ENCODE measurements at regions not wholly inside any gene's neighbourhood (a gene's known extent, or its start where the extent isn't known, plus 50 kb on each side); places are given as distances from the start of the nearest gene placed in this dataset.

DNA sequence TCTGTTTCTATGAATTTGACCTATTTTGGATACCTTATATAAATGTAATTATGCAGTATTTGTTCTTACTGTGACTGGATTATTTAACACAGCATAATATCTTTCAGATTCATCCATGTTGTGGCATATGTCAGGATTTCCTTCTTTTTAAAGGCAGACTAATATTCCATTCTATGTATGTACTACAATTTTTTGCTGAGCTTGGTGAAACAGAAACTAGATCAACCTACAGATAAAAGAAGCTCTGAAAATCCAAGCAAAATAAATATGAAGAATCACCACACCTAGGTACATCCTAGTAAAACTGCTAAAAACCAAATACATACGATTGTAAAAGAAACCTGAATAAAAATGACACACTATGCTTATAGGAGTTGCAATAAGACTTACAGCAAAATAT lies 300.5 kb downstream of the HTR7 start:
- H3K36me3 Mint-ChIP-seq = no peaks in the 10 kb centered on the region
- H3K4me3 Mint-ChIP-seq = no peak overlapping the region
- TF ChIP-seq E2F5 (CRISPR knock-in tag; IDR thresholded peaks at IDR 0.05) = no peak
- TF ChIP-seq, protein P1, sequence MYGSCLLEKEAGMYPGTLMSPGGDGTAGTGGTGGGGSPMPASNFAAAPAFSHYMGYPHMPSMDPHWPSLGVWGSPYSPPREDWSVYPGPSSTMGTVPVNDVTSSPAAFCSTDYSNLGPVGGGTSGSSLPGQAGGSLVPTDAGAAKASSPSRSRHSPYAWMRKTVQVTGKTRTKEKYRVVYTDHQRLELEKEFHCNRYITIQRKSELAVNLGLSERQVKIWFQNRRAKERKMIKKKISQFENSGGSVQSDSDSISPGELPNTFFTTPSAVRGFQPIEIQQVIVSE (CRISPR knock-in tag; IDR thresholded peaks at IDR 0.05; ENCODE audit: borderline replicate concordance) = no peak
- TF ChIP-seq, protein P2, sequence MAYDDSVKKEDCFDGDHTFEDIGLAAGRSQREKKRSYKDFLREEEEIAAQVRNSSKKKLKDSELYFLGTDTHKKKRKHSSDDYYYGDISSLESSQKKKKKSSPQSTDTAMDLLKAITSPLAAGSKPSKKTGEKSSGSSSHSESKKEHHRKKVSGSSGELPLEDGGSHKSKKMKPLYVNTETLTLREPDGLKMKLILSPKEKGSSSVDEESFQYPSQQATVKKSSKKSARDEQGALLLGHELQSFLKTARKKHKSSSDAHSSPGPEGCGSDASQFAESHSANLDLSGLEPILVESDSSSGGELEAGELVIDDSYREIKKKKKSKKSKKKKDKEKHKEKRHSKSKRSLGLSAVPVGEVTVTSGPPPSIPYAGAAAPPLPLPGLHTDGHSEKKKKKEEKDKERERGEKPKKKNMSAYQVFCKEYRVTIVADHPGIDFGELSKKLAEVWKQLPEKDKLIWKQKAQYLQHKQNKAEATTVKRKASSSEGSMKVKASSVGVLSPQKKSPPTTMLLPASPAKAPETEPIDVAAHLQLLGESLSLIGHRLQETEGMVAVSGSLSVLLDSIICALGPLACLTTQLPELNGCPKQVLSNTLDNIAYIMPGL (CRISPR knock-in tag; IDR thresholded peaks at IDR 0.05) = no peak
- TF ChIP-seq, protein P3, sequence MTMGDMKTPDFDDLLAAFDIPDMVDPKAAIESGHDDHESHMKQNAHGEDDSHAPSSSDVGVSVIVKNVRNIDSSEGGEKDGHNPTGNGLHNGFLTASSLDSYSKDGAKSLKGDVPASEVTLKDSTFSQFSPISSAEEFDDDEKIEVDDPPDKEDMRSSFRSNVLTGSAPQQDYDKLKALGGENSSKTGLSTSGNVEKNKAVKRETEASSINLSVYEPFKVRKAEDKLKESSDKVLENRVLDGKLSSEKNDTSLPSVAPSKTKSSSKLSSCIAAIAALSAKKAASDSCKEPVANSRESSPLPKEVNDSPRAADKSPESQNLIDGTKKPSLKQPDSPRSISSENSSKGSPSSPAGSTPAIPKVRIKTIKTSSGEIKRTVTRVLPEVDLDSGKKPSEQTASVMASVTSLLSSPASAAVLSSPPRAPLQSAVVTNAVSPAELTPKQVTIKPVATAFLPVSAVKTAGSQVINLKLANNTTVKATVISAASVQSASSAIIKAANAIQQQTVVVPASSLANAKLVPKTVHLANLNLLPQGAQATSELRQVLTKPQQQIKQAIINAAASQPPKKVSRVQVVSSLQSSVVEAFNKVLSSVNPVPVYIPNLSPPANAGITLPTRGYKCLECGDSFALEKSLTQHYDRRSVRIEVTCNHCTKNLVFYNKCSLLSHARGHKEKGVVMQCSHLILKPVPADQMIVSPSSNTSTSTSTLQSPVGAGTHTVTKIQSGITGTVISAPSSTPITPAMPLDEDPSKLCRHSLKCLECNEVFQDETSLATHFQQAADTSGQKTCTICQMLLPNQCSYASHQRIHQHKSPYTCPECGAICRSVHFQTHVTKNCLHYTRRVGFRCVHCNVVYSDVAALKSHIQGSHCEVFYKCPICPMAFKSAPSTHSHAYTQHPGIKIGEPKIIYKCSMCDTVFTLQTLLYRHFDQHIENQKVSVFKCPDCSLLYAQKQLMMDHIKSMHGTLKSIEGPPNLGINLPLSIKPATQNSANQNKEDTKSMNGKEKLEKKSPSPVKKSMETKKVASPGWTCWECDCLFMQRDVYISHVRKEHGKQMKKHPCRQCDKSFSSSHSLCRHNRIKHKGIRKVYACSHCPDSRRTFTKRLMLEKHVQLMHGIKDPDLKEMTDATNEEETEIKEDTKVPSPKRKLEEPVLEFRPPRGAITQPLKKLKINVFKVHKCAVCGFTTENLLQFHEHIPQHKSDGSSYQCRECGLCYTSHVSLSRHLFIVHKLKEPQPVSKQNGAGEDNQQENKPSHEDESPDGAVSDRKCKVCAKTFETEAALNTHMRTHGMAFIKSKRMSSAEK (CRISPR knock-in tag; IDR thresholded peaks at IDR 0.05; ENCODE audit: borderline replicate concordance) = no peak
- TF ChIP-seq NR2C2 (CRISPR knock-in tag; IDR thresholded peaks at IDR 0.05) = no peak
- TF ChIP-seq HMGA2 (CRISPR knock-in tag; IDR thresholded peaks at IDR 0.05) = no peak
- TF ChIP-seq KAT7 (CRISPR knock-in tag; IDR thresholded peaks at IDR 0.05; ENCODE audit: borderline replicate concordance) = no peak
- TF ChIP-seq, protein P4, sequence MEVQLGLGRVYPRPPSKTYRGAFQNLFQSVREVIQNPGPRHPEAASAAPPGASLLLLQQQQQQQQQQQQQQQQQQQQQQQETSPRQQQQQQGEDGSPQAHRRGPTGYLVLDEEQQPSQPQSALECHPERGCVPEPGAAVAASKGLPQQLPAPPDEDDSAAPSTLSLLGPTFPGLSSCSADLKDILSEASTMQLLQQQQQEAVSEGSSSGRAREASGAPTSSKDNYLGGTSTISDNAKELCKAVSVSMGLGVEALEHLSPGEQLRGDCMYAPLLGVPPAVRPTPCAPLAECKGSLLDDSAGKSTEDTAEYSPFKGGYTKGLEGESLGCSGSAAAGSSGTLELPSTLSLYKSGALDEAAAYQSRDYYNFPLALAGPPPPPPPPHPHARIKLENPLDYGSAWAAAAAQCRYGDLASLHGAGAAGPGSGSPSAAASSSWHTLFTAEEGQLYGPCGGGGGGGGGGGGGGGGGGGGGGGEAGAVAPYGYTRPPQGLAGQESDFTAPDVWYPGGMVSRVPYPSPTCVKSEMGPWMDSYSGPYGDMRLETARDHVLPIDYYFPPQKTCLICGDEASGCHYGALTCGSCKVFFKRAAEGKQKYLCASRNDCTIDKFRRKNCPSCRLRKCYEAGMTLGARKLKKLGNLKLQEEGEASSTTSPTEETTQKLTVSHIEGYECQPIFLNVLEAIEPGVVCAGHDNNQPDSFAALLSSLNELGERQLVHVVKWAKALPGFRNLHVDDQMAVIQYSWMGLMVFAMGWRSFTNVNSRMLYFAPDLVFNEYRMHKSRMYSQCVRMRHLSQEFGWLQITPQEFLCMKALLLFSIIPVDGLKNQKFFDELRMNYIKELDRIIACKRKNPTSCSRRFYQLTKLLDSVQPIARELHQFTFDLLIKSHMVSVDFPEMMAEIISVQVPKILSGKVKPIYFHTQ (CRISPR knock-in tag; IDR thresholded peaks at IDR 0.05) = no peak
- no peak for TF ChIP-seq SP1 (CRISPR knock-in tag; conservative IDR thresholded peaks at IDR 0.05)
- TF ChIP-seq ERG (CRISPR knock-in tag; IDR thresholded peaks at IDR 0.05) = no peak
- no peak for TF ChIP-seq ZNF138 (CRISPR knock-in tag; conservative IDR thresholded peaks at IDR 0.05)
- no peak for TF ChIP-seq PRRX2 (CRISPR knock-in tag; IDR thresholded peaks at IDR 0.05)
- TF ChIP-seq, protein P5, sequence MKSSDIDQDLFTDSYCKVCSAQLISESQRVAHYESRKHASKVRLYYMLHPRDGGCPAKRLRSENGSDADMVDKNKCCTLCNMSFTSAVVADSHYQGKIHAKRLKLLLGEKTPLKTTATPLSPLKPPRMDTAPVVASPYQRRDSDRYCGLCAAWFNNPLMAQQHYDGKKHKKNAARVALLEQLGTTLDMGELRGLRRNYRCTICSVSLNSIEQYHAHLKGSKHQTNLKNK (CRISPR knock-in tag; IDR thresholded peaks at IDR 0.05) = no peak
- TF ChIP-seq FOXJ3 (CRISPR knock-in tag; IDR thresholded peaks at IDR 0.05; ENCODE audit: borderline replicate concordance) = no peak
- no peak for TF ChIP-seq ETV6 (CRISPR knock-in tag; IDR thresholded peaks at IDR 0.05)
- TF ChIP-seq TEAD4 (CRISPR knock-in tag; IDR thresholded peaks at IDR 0.05) = no peak
- no peak for TF ChIP-seq JUN (CRISPR knock-in tag; IDR thresholded peaks at IDR 0.05)
- ChIA-PET POLR2A (no interaction called here), CTCF (no interaction called here)
- H3K9me3 Mint-ChIP-seq = peaks cover 6% of the 10 kb centered on the region
- H3K4me1 Mint-ChIP-seq = no peaks in the 10 kb centered on the region
- no peak overlapping the region for H3K27ac Mint-ChIP-seq
- DNase-seq (ENCODE audit: low spot score) (no peak), ATAC-seq (no peak)
- no peaks in the 10 kb centered on the region for H3K27me3 Mint-ChIP-seq (ENCODE audit: low read depth)

Data from WTC11 (cell line).